Peyer's patch (tissue), 4 donors: ENCODE measurements at regions not wholly inside any gene's neighbourhood (a gene's known extent, or its start where the extent isn't known, plus 50 kb on each side); places are given as distances from the start of the nearest gene placed in this dataset.

Experiments used
- DNase-seq, 3 donors: peaks; one replicate each; pipeline ENCODE4 v3.0.0-alpha.2; 2017 to 2019
- H3K27ac ChIP-seq, 4 donors: fragments of 200-600 bp; sonication (generic); one replicate each; pipeline ENCODE4 v1.5.1; 2016 to 2019
- H3K27me3 ChIP-seq, 2 donors: fragments of 200-600 bp; sonication (generic); one replicate each; pipeline ENCODE4 v1.5.1; 2019
- H3K36me3 ChIP-seq, 3 donors: fragments of 200-600 bp; sonication (generic); one replicate each; pipeline ENCODE4 v1.5.1; 2016 to 2019
- H3K4me1 ChIP-seq, 4 donors: fragments of 200-600 bp; sonication (generic); one replicate each; pipeline ENCODE4 v1.5.1; 2016 to 2019
- H3K4me3 ChIP-seq, 4 donors: fragments of 200-600 bp; sonication (generic); 1 replicate in 3 of 4; 2 replicates in 1 of 4; pipeline ENCODE4 v1.5.1; 2016 to 2019; ENCODE audit warnings: mild to moderate bottlenecking in 1 of 4
- H3K9me3 ChIP-seq, 4 donors: fragments of 200-600 bp; sonication (generic); one replicate each; pipeline ENCODE4 v1.5.1; 2016 to 2019; ENCODE audit warnings: mild to moderate bottlenecking in 1 of 4
- POLR2A ChIP-seq, 2 donors: fragments of 450-650 bp; IDR thresholded peaks; one replicate each; pipeline ENCODE4 v1.5.1; 2017; ENCODE audit warnings: antibody characterized with exemption in 2 of 2, mild to moderate bottlenecking in 2 of 2, moderate library complexity in 2 of 2
- TF ChIP-seq, protein P1 (sequence below), 6 experiments: fragments of 450-650 bp in 4 of 6; fragments of 200-600 bp in 2 of 6; sonication (generic) in 1 of 6; IDR thresholded peaks; one replicate each; pipeline ENCODE4 v1.5.1; 2017 to 2019; ENCODE audit warnings: antibody characterized with exemption in 6 of 6, mild to moderate bottlenecking in 3 of 6, moderate library complexity in 1 of 6

DNA sequence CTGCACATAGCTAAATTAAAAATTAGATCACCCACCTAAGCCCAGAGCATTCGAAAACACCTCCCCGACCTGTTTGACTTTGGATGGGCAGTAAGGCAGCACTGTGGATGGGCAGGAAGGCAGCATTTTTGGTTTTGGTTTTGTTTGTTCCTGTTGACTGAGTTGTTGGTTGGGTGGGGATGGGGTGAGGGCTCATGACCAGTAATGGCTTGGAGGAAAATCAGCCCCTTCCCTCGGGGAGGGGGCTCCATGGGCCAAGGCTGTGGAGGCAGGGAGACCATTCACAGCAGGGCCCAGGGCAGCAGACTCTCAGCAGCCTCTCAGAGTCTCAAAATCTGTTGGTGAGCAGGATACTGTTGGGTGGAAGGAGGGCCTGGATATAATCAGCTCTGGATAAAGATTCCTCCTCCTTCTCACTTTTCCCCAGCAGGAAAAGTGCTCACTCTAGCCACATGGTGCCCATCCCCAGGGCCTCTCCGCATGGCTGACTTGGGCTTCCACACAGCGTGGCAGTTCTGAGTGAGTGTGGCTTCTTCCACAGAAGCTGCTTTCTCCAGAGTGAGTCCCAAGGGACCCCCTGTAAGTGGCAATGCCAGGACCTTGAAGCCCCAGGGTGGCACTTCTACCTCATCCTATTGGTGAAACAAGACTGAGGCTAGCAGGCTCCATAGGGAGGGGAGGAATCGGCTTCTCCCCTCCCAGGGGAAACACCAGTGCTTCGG, 1491.2 kb downstream of the BRD1 start:
- H3K36me3 ChIP-seq: no peaks in the 10 kb centered on the region
- H3K4me3 ChIP-seq: no peak overlapping the region
- H3K27me3 ChIP-seq: no peaks in the 10 kb centered on the region
- no peaks in the 10 kb centered on the region for H3K9me3 ChIP-seq
- no peak overlapping the region for H3K27ac ChIP-seq
- TF ChIP-seq, protein P1, sequence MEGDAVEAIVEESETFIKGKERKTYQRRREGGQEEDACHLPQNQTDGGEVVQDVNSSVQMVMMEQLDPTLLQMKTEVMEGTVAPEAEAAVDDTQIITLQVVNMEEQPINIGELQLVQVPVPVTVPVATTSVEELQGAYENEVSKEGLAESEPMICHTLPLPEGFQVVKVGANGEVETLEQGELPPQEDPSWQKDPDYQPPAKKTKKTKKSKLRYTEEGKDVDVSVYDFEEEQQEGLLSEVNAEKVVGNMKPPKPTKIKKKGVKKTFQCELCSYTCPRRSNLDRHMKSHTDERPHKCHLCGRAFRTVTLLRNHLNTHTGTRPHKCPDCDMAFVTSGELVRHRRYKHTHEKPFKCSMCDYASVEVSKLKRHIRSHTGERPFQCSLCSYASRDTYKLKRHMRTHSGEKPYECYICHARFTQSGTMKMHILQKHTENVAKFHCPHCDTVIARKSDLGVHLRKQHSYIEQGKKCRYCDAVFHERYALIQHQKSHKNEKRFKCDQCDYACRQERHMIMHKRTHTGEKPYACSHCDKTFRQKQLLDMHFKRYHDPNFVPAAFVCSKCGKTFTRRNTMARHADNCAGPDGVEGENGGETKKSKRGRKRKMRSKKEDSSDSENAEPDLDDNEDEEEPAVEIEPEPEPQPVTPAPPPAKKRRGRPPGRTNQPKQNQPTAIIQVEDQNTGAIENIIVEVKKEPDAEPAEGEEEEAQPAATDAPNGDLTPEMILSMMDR (IDR thresholded peaks at IDR 0.05): no peak
- no peak for TF ChIP-seq POLR2A (IDR thresholded peaks at IDR 0.05)
- no peaks in the 10 kb centered on the region for H3K4me1 ChIP-seq
- peak in 2 of 3 donors; percentile 9 to 23 for DNase-seq

DNA sequence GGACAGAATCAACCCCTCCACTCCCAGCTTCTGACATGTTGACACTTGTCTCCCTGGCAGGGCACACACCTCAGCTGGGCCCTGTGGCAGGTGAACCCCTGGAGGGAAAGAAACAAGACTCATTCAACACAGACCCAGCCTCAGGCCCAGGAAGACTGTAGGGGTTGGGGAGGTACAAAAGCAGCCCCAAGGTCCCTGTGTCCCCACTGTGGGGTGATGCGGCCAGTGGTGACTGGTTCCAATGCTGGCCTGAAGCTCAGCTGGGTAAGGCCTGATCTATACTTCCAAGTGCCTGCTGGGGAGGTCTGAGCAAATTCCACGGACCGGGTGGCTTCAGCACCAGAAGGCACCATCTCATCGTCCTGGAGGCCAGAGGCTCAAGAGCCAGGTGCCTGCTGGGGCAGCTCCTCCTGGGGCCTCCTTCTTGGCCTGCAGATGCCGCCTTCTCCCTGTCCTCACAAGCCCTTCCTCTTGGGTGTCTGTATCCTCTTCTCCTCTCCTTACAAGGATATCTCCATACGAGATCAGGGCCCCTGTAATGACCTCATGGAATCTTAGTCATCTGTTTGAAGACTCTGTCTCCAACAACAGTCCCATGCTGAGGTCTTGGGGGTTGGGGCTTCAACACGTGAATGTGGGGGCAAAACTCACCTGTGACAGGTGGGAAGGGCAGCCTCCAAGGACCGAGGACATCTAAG, 1492.1 kb downstream of the BRD1 start:
- Histone ChIP-seq H3K27ac (no peak overlapping the region), H3K4me3 (no peak overlapping the region), H3K9me3 (no peaks in the 10 kb centered on the region), H3K4me1 (no peaks in the 10 kb centered on the region), H3K27me3 (no peaks in the 10 kb centered on the region), H3K36me3 (no peaks in the 10 kb centered on the region)
- TF ChIP-seq, protein P1 (IDR thresholded peaks at IDR 0.05): no peak
- no peak for TF ChIP-seq POLR2A (IDR thresholded peaks at IDR 0.05)
- DNase-seq: peak in 1 of 3 donors; percentile 30

DNA sequence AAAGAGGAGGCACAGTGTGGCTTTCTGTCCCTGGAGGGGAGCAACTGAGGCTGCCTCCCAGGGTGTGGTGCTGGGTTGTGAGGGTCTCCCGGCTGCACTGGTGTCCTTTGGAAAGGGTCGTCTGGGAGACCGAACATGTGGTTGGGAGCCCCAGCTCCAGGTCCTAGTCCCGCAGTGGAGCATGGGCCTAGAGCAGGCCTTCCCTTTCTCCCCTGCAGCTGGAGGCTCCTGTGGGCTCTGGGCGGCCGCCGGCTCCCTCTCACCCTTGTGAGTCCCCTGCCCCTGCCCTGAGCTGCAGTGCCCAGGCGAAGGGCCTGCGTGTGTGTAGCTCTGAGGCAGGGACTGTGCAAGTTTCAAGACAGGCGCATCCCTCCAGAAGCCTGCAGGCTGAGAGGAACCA, 1492.7 kb downstream of the BRD1 start:
- Histone ChIP-seq H3K36me3 (no peaks in the 10 kb centered on the region), H3K9me3 (no peaks in the 10 kb centered on the region), H3K4me3 (no peak overlapping the region), H3K27ac (no peak overlapping the region), H3K27me3 (no peaks in the 10 kb centered on the region), H3K4me1 (no peaks in the 10 kb centered on the region)
- DNase-seq: peak in 2 of 3 donors; percentile 25 to 31
- TF ChIP-seq, protein P1 (IDR thresholded peaks at IDR 0.05): no peak
- TF ChIP-seq POLR2A (IDR thresholded peaks at IDR 0.05): no peak

DNA sequence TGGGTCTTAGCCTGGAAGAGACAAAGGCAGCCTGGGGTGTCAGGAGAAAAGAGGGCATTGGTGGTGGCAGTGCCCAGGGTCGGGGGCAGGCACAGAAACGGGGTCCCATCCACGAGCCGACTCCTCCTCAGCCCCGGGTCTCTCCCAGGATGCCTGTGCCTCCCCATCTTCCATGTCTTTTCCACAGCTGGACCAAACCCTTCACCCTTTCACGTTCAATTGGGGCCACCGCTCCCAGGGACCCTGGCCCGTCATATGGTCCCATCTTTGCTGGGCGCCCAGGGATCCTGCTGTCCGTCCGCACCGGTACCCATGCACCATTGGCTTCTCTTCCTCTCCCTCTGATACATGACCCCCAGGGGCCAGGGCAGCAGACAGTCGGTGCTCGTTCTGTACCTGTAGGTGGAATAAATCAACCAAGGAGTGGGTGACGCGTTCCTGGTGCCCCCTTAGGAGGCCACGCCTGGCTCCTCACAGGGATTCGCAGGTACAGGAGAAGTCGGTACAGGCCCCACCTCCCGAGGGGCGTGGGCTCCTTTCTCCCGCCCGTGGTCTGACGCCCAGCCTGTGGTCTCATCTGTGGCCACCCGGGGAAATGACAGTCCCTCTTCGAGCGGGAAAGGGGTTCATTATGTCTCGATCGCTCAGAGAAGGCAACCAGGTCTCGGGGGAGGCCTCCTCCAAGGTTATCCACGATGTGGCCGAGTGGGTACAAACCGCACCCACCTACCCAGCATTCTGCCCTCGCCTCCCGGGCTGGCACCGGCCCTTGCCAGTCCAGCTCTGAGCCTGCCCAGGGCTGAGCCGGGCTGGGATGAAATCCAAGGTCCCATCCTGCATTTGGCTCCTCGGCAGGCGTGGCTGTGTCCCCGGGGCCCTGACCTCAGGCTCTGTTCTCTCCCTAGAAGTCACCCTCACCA, 1493.6 kb downstream of the BRD1 start:
- peak in 2 of 3 donors; percentile 28 to 38 for DNase-seq

DNA sequence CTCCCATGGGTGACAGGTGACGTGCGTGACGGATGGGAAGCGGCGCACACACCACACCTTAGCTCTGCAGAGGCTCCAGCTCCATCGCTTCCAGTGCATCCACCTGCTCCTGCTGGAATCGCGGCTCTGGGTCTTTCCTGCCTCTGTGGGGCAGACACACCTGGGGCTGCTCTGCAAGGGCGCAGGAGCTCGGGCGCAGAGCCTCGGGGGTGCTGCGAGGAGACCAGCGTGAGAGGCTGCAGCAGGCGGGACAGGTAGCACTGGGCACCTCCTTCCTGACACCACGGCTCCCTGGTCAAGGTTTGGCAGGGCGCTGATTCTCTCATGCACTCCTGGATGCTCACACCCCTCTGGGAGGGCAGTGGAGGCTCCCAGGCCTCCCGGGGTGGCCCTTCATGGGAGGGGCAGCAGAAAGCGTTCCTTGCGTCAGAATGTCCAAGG, 1494.3 kb downstream of the BRD1 start:
- Histone ChIP-seq H3K4me1 (no peaks in the 10 kb centered on the region), H3K4me3 (no peak overlapping the region), H3K9me3 (no peaks in the 10 kb centered on the region), H3K27ac (no peak overlapping the region), H3K36me3 (no peaks in the 10 kb centered on the region), H3K27me3 (no peaks in the 10 kb centered on the region)
- peak in 2 of 3 donors; percentile 31 to 42 for DNase-seq
- TF ChIP-seq, protein P1 (IDR thresholded peaks at IDR 0.05): no peak
- TF ChIP-seq POLR2A (IDR thresholded peaks at IDR 0.05): no peak

More for the DNA sequence above, 1493.6 kb downstream of the BRD1 start:
- Histone ChIP-seq H3K27me3 (no peaks in the 10 kb centered on the region), H3K36me3 (no peaks in the 10 kb centered on the region), H3K9me3 (no peaks in the 10 kb centered on the region), H3K27ac (no peak overlapping the region), H3K4me3 (no peak overlapping the region), H3K4me1 (no peaks in the 10 kb centered on the region)
- no peak for TF ChIP-seq POLR2A (IDR thresholded peaks at IDR 0.05)
- TF ChIP-seq, protein P1 (IDR thresholded peaks at IDR 0.05): no peak
